HL-60 (cell line): ENCODE measurements at regions not wholly inside any gene's neighbourhood (a gene's known extent, or its start where the extent isn't known, plus 50 kb on each side); places are given as distances from the start of the nearest gene placed in this dataset.

Experiments
- DNase-seq, 2 experiments: peaks; one replicate each; pipeline ENCODE4 v3.0.0-alpha.2; 2010 to 2020; ENCODE audit warnings: low read depth in 1 of 2, low spot score in 1 of 2
- H3K27ac ChIP-seq: fragments of 250-450 bp; sonication (Bioruptor Pico); replicated peaks from 2 replicates; pipeline ENCODE4 v1.5.1; 2020; ENCODE audit warnings: mild to moderate bottlenecking, moderate library complexity
- H3K27me3 ChIP-seq: fragments of 250-450 bp; sonication (Bioruptor Pico); 2 replicates; pipeline ENCODE4 v1.5.1; 2021; ENCODE audit warnings: mild to moderate bottlenecking, moderate library complexity; ENCODE audit not compliant: insufficient read depth, poor library complexity, severe bottlenecking
- H3K4me3 ChIP-seq: replicated peaks from 2 replicates; pipeline ENCODE4 v1.5.1; 2011; ENCODE audit warnings: mild to moderate bottlenecking, control low read depth, low read length; ENCODE audit not compliant: insufficient read depth
- GABPA ChIP-seq: IDR thresholded peaks from 2 replicates; pipeline ENCODE4 v1.6.1; 2012; ENCODE audit warnings: low read depth
- POLR2AphosphoS5 ChIP-seq: IDR thresholded peaks from 2 replicates; pipeline ENCODE4 v1.6.1; 2012; ENCODE audit warnings: low read depth
- REST ChIP-seq: IDR thresholded peaks from 2 replicates; pipeline ENCODE4 v1.6.1; 2012; ENCODE audit warnings: low read depth; ENCODE audit not compliant: insufficient replicate concordance
- SPI1 ChIP-seq: IDR thresholded peaks from 2 replicates; pipeline ENCODE4 v1.6.1; 2012; ENCODE audit warnings: low read depth, mild to moderate bottlenecking, borderline replicate concordance
- TF ChIP-seq, protein P1 (sequence below): IDR thresholded peaks from one replicate; pipeline ENCODE4 v1.5.1; 2011; ENCODE audit warnings: low read length, control low read depth, inconsistent platforms; ENCODE audit not compliant: insufficient read depth

- no peak for DNase-seq
- H3K4me3 ChIP-seq: no peak overlapping the region
- TF ChIP-seq, protein P1, sequence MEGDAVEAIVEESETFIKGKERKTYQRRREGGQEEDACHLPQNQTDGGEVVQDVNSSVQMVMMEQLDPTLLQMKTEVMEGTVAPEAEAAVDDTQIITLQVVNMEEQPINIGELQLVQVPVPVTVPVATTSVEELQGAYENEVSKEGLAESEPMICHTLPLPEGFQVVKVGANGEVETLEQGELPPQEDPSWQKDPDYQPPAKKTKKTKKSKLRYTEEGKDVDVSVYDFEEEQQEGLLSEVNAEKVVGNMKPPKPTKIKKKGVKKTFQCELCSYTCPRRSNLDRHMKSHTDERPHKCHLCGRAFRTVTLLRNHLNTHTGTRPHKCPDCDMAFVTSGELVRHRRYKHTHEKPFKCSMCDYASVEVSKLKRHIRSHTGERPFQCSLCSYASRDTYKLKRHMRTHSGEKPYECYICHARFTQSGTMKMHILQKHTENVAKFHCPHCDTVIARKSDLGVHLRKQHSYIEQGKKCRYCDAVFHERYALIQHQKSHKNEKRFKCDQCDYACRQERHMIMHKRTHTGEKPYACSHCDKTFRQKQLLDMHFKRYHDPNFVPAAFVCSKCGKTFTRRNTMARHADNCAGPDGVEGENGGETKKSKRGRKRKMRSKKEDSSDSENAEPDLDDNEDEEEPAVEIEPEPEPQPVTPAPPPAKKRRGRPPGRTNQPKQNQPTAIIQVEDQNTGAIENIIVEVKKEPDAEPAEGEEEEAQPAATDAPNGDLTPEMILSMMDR: no peak
- TF ChIP-seq SPI1 (no peak), POLR2AphosphoS5 (no peak), GABPA (no peak), REST (no peak)
- no peaks in the 10 kb centered on the region for H3K27me3 ChIP-seq
- H3K27ac ChIP-seq: no peak overlapping the region
These were observed 244.2 kb downstream of the EPM2A start for GRCh38 chr6:145491126-145491525.

DNA sequence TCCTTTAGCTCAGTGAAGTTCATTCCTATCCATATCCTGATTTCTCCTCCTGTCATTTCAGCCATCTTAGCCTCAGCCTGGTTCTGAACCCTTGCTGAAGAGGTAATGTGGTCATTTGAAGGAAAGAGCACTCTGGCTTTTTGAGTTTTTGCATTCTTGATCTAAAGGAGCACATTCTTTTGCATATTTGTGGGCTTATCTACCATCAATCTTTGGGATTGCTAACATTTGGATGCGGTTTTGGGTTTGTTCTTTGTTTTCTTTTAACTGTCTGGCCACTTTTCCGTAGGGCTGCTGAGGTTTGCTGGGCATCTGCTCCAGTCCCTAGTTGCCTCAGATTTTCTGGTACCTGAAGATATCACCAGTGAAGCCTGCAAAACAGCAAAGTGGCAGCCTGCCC, 238.3 kb downstream of the EPM2A start:
- H3K27ac ChIP-seq: no peak overlapping the region
- TF ChIP-seq, protein P1: no peak
- TF ChIP-seq GABPA (no peak), POLR2AphosphoS5 (no peak)
- DNase-seq: no peak
- H3K27me3 ChIP-seq: no peaks in the 10 kb centered on the region
- no peak overlapping the region for H3K4me3 ChIP-seq

- DNase-seq: no peak
- no peak overlapping the region for H3K4me3 ChIP-seq
- no peak overlapping the region for H3K27ac ChIP-seq
- no peaks in the 10 kb centered on the region for H3K27me3 ChIP-seq
- TF ChIP-seq GABPA (no peak), POLR2AphosphoS5 (no peak), SPI1 (no peak)
- TF ChIP-seq, protein P1: no peak
These were observed 236.9 kb downstream of the EPM2A start for GRCh38 chr6:145498425-145498824.

DNA sequence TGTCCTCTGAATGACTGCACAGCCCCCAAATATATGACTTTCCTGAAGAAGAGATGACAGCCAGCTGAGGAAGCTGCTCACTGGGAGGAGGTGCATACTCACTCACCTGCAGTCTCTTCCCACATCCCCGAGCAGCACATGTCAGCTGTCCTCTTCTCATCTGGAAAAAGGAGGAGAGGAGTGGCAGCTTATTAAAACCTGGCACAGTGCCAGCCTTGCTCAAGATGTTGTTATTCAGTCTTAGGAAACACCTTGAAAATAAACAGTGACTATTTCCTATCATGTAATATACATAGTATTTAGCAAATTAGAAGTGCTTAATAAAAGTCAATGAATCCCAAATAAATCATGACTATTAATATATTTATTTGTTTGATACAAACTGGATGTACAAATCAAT, 232.9 kb downstream of the EPM2A start:
- H3K27ac ChIP-seq: no peak overlapping the region
- no peaks in the 10 kb centered on the region for H3K27me3 ChIP-seq
- no peak for DNase-seq
- no peak overlapping the region for H3K4me3 ChIP-seq
- TF ChIP-seq GABPA: no peak
- TF ChIP-seq, protein P1: no peak
- TF ChIP-seq POLR2AphosphoS5: no peak
- no peak for TF ChIP-seq REST
- TF ChIP-seq SPI1: no peak
